ENCODE measurements at regions not wholly inside any gene's neighbourhood (a gene's known extent, or its start where the extent isn't known, plus 50 kb on each side); places are given as distances from the start of the nearest gene placed in this dataset.
"Not testable (repeated sequence)": the region's sequence is repeated elsewhere in the genome, so short reads cannot be mapped to it uniquely, and the experiment has no call there.

- DNase-seq: no peak
These were observed 1387.2 kb downstream of the OLFM4 start for GRCh38 chr13:54415753-54416366.

DNA sequence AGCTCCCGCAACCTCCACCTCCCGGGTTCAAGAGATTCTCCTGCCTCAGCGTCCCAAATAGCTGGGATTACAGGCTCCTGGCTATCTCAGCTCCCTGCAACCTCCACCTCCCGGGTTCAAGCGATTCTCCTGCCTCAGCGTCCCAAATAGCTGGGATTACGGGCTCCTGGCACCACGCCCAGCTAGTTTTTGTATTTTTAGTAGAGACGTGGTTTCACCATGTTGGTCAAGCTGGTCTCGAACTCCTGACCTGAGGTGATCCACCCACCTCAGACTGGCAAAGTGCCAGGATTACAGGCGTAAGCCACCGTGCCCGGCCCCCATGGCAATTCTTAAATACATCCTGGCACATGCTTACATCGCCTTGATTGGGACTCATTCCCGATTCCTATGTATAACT is 1394.3 kb downstream of the OLFM4 start:
- DNase-seq: not testable (repeated sequence)

- no peak for DNase-seq
These were observed 1395.7 kb downstream of the OLFM4 start for GRCh38 chr13:54424344-54424743.

GRCh38 chr13:54433493-54434206 is 1405.0 kb downstream of the OLFM4 start:
- DNase-seq: no peak

- not testable (repeated sequence) for DNase-seq
These were observed 1412.3 kb downstream of the OLFM4 start for GRCh38 chr13:54440853-54441400.

GRCh38 chr13:54445453-54445852 is 1416.8 kb downstream of the OLFM4 start:
- DNase-seq: no peak

- no peak for DNase-seq
These were observed 1417.3 kb downstream of the OLFM4 start for GRCh38 chr13:54445865-54446264.

- DNase-seq: no peak
These were observed 1421.3 kb downstream of the OLFM4 start for GRCh38 chr13:54449922-54450321.

- DNase-seq: no peak
These were observed 1455.6 kb downstream of the OLFM4 start for GRCh38 chr13:54484166-54484565.

DNA sequence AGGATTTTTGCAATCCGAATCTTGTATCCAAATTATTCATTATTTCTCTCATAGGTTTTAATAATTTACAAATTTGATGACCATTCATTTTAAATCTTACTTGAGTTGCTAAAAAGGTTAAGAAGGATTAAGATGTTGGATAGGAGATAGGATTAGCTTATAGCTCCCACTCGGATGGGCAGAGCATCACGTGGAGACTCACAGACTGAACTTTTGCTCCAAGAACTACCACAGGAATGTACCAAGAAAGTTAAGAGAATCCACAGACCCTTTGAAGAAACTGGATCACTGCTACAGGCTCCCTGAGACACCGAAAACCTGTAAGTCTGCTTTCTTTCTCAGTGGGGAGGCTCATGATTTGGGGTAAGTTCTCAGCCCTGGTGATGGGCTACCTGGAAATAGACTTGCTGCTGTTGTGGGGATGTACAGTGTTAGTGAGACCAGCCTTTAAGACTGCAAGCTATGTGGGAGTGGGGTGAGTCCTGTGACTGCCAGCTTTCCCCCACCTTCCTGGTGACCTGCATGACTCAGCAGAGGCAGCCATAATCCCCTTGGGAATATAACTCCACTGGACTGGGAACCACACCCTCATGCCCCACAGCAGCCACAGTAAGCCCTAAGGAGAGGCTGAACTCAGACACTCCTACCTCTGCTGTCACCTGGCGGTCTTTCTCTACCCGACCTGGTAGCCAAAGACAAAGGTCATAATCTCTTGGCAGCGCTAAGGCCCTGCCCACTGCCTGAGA is 1458.0 kb downstream of the OLFM4 start:
- DNase-seq: no peak

DNA sequence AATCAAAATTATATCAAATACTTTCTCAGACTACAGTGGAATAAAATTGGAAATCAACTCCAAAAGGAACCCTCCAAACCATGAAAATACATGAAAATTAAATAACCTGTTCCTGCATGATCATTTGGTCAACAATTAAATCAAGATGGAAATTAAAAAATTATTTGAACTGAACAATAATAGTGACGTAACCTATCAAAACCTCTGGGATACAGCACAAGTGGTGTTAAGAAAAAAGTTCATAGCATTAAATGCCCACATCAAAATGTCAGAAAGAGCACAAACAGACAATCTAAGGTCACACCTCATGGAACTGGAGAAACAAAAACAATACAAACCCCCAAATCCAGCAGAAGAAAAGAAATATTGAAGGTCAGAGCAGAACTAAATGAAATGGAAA is 1460.7 kb downstream of the OLFM4 start:
- no peak for DNase-seq

DNA sequence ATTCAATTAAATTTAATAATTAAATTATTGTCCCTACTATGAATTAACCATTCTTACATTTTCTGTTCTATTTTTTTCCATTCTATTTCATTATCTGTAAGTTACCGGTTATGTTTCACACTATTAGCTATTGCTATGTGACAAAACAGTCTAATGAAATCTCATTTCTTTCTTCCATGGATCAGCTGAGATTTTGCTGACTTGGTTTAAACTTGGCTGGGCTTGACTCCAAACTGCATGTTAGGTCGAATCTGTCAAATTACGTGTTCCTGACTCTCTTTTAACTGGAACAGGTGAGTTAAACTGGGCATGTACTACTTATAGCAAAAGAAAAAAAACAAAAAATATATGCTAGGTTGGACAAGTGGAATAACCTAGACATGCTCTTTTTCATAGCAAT is 1464.4 kb downstream of the OLFM4 start:
- no peak for DNase-seq

GRCh38 chr13:54511366-54511765 is 1482.8 kb downstream of the OLFM4 start:
- no peak for DNase-seq

- no peak for DNase-seq
These were observed 1484.6 kb downstream of the OLFM4 start for GRCh38 chr13:54513254-54513653.

DNA sequence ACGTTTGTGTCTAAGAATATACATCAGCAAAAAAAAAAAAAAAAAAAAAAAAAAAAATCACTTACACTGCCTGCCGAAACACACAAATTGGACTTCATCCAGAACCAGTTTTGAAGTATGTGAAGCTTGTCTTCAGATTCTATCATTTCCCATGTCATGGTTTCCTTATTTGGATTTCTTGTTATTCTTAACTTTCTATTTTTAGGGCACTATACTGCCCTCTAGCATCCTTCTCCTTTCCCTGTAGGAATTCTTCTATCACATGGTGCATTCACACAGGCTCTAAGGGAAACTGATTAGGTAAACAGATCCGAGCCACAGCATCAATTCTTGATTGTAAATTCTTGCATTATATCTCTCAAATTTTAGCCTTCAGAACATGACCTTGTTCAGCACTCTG is 1507.5 kb downstream of the OLFM4 start:
- no peak for DNase-seq

DNA sequence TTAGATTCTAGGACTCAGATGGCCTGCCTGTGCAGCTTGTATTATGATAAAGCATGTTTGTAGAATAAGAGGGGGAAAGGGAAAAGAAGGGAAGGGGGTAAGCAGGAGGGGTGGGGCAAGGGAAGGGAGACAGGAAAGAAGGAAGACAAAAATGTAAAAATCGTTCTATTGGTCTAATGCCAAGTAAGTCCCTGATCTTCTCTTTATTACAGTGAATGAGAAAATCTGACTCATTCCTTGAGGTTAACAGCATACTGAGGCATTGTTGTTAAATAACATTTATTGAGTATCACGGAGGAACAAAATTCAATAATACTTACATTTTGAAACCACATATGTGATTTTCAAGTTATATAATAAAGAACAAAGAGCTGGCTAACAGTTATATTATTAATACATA is 1534.7 kb downstream of the OLFM4 start:
- no peak for DNase-seq

- DNase-seq: not testable (repeated sequence)
These were observed 1543.4 kb downstream of the OLFM4 start for GRCh38 chr13:54572037-54572436.

DNA sequence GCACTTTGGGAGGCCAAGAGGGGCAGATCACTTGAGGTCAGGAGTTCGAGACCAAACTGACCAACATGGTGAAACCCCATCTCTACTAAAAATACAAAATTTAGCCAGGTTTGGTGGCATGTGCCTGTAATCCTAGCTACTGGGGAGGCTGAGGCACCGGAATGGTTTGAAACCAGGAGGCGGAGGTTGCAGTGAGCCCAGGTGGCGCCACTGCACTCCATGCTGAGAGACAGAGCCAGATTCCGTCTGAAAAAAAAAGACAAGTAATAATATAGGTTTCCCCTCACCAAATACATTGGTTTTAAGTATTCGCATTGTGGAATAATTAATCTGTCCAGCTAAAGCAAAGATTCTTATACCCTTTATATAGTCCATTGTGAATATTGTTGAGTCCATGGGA is 1544.6 kb downstream of the OLFM4 start:
- no peak for DNase-seq

GRCh38 chr13:54574791-54575190 is 1546.2 kb downstream of the OLFM4 start:
- no peak for DNase-seq

DNA sequence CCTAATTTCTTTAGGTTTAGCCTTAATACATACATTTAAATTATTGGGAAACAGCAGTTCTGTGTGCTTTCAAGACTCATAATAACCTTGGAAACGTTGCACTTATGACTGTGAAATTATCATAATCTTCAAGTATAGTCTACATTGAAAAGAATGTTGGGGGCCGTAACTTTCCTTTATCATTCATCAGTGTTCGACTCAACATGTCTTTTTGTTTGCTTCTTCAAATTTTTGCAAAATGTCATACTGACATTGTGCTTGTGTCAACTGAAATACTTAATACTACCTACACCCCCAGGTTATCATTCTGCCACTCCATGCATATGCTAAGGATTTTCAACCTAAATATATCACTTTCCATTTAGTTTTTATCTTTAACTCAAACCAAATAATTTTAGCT is 1562.9 kb downstream of the OLFM4 start:
- DNase-seq: no peak

DNA sequence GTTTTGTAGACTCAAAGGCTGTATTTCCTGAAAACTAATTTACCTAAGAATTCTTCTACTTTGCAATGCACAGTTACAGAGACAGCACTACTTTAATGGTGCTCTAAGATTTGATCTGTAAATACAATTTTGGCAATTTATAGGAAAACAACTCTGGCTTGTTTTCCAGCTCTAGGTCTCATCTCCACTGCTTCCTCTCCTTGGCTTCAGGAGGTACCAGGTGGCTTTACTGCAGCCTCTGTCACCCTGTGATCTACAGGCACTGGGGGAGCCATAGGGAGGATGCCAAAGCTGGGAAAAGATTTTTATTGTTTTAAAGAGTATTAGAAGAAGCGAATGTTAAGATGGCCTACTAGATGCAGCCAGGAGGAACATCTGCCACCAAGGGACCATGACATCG is 1563.6 kb downstream of the OLFM4 start:
- DNase-seq: no peak

- DNase-seq: no peak
These were observed 1564.9 kb downstream of the OLFM4 start for GRCh38 chr13:54593504-54593903.

- DNase-seq: no peak
These were observed 1569.0 kb downstream of the OLFM4 start for GRCh38 chr13:54597540-54598088.

All from inflammatory macrophage (primary cell).